NT2/D1 (cell line): ENCODE measurements at regions not wholly inside any gene's neighbourhood (a gene's known extent, or its start where the extent isn't known, plus 50 kb on each side); places are given as distances from the start of the nearest gene placed in this dataset.

Experiments used
- DNase-seq: peaks from one replicate; pipeline ENCODE4 v3.0.0-alpha.2; 2011; ENCODE audit warnings: low read depth, low spot score
- H3K27me3 ChIP-seq: 2 replicates; pipeline ENCODE4 v1.6.0; 2011; ENCODE audit warnings: mild to moderate bottlenecking; ENCODE audit not compliant: insufficient read length, insufficient read depth
- H3K36me3 ChIP-seq: 2 replicates; pipeline ENCODE4 v1.6.1; 2011; ENCODE audit warnings: mild to moderate bottlenecking, low read length, mixed read lengths; ENCODE audit not compliant: insufficient read depth, insufficient read length
- H3K4me1 ChIP-seq: 2 replicates; pipeline ENCODE4 v1.5.1; 2011; ENCODE audit not compliant: insufficient read depth, insufficient read length
- H3K4me3 ChIP-seq: 2 replicates; pipeline ENCODE4 v1.5.1; 2011; ENCODE audit warnings: low read depth; ENCODE audit not compliant: insufficient read length
- H3K9ac ChIP-seq: 2 replicates; pipeline ENCODE4 v1.6.0; 2011; ENCODE audit warnings: low read depth; ENCODE audit not compliant: insufficient read length
- H3K9me3 ChIP-seq: 2 replicates; pipeline ENCODE4 v1.5.1; 2011; ENCODE audit warnings: mild to moderate bottlenecking, low read length; ENCODE audit not compliant: insufficient read depth
- SUZ12 ChIP-seq: IDR thresholded peaks from 2 replicates; pipeline ENCODE4 v1.6.1; 2011; ENCODE audit not compliant: insufficient read length, insufficient read depth; ENCODE audit errors: extremely low read depth
- YY1 ChIP-seq: IDR thresholded peaks from 2 replicates; pipeline ENCODE4 v1.6.1; 2011; ENCODE audit not compliant: insufficient read length, insufficient read depth
- ZNF274 ChIP-seq: IDR thresholded peaks from 2 replicates; pipeline ENCODE4 v1.6.1; 2011; ENCODE audit warnings: mild to moderate bottlenecking, low read depth, low read length

- Histone ChIP-seq H3K9me3 (no peaks in the 10 kb centered on the region), H3K4me3 (no peak overlapping the region), H3K4me1 (no peaks in the 10 kb centered on the region), H3K9ac (no peak overlapping the region), H3K36me3 (no peaks in the 10 kb centered on the region), H3K27me3 (no peaks in the 10 kb centered on the region)
- no peak for DNase-seq
- TF ChIP-seq SUZ12 (no peak), ZNF274 (no peak), YY1 (no peak)
Measured at GRCh38 chr10:109679478-109679877, 243.8 kb downstream of the XPNPEP1 start.

- TF ChIP-seq ZNF274: no peak
- TF ChIP-seq YY1: no peak
- no peak for TF ChIP-seq SUZ12
- DNase-seq: no peak
- Histone ChIP-seq H3K9ac (no peak overlapping the region), H3K9me3 (no peaks in the 10 kb centered on the region), H3K36me3 (no peaks in the 10 kb centered on the region), H3K27me3 (no peaks in the 10 kb centered on the region), H3K4me1 (no peaks in the 10 kb centered on the region), H3K4me3 (no peak overlapping the region)
Measured at GRCh38 chr10:109678857-109679256, 244.5 kb downstream of the XPNPEP1 start.

GRCh38 chr10:109676703-109677102 lies 246.6 kb downstream of the XPNPEP1 start:
- Histone ChIP-seq H3K4me3 (no peak overlapping the region), H3K9ac (no peak overlapping the region), H3K9me3 (no peaks in the 10 kb centered on the region), H3K36me3 (no peaks in the 10 kb centered on the region), H3K27me3 (no peaks in the 10 kb centered on the region), H3K4me1 (no peaks in the 10 kb centered on the region)
- DNase-seq: no peak
- TF ChIP-seq ZNF274 (no peak), SUZ12 (no peak), YY1 (no peak)

GRCh38 chr10:109668703-109669102 lies 254.6 kb downstream of the XPNPEP1 start:
- TF ChIP-seq ZNF274 (no peak), YY1 (no peak), SUZ12 (no peak)
- Histone ChIP-seq H3K36me3 (no peaks in the 10 kb centered on the region), H3K9ac (no peak overlapping the region), H3K27me3 (no peaks in the 10 kb centered on the region), H3K4me1 (no peaks in the 10 kb centered on the region), H3K4me3 (no peak overlapping the region), H3K9me3 (peaks cover 9% of the 10 kb centered on the region; the same call in 1 of the 2 replicates)
- DNase-seq: no peak

DNA sequence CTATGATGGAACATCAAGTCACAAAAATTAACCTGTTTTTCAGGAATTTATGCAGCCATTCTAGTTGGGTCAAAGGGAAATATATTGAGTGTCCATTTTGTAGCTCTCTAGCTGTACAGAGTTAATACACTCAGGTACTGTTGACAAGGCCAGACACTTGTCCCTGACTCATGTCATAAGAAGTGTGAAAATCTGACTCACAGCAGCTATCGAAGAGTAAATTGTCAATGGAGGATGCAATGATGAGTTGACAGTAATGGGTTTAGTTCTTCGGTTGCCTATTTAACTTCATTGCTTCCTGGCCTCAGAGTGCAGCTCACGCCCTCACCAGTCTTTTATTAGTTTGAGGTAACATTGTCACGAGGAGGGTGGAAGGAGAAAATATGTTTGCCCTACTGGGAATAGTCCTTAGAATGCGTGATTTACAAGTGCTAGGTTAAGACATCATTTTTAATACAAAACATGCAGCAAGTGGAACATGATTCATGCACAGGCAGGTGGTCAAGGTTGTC lies 255.1 kb downstream of the XPNPEP1 start:
- no peak for DNase-seq
- Histone ChIP-seq H3K4me1 (no peaks in the 10 kb centered on the region), H3K27me3 (no peaks in the 10 kb centered on the region), H3K9ac (no peak overlapping the region), H3K9me3 (peaks cover 14% of the 10 kb centered on the region; the same call in 1 of the 2 replicates), H3K36me3 (no peaks in the 10 kb centered on the region), H3K4me3 (no peak overlapping the region)
- TF ChIP-seq SUZ12 (no peak), YY1 (no peak), ZNF274 (no peak)

DNA sequence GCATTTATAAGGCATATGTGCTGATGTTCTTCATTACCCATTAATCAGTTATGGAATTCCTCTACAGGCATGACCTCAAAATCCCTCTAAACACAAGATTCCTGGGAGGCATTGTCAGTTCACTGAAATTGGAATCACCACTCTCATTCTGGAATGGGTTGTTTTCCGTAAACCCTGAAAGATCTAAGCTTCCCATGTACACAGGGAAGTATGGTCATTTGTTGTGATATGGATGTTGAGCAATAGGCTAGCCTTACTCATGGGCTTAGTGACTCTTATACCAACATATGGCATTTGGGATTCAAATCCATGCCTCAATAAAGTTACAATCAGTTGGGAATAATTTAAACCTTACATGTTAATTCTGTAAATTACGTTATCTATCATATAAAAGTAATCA lies 258.0 kb downstream of the XPNPEP1 start:
- H3K4me3 ChIP-seq: no peak overlapping the region
- no peaks in the 10 kb centered on the region for H3K27me3 ChIP-seq
- H3K36me3 ChIP-seq: no peaks in the 10 kb centered on the region
- H3K9ac ChIP-seq: no peak overlapping the region
- H3K4me1 ChIP-seq: no peaks in the 10 kb centered on the region
- H3K9me3 ChIP-seq: peaks cover 14% of the 10 kb centered on the region; the same call in 1 of the 2 replicates
- no peak for DNase-seq
- no peak for TF ChIP-seq ZNF274
- TF ChIP-seq YY1: no peak
- TF ChIP-seq SUZ12: no peak

DNA sequence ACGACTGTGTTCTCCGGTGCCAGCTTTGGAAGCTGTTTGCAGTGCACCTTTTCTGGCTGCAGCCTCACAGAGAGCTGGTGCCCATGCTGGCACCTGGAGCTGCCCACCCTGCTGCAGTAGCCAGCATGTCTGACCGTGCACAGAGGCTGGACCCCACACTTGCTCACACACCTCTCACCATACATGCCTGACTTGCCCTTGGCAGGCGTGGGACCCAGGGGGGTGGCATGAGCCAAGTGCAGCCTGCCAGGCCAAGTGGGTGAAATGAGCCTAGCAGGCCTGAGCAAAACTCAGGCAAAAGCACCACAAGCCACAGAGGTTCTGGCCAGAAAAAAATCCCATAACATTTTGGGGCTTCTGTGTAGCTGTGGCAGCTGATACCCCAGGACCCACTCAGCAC lies 258.8 kb downstream of the XPNPEP1 start:
- TF ChIP-seq SUZ12 (no peak), ZNF274 (no peak), YY1 (no peak)
- no peak for DNase-seq
- Histone ChIP-seq H3K36me3 (no peaks in the 10 kb centered on the region), H3K4me1 (no peaks in the 10 kb centered on the region), H3K27me3 (no peaks in the 10 kb centered on the region), H3K4me3 (no peak overlapping the region), H3K9ac (no peak overlapping the region), H3K9me3 (peaks cover 14% of the 10 kb centered on the region; the same call in 1 of the 2 replicates)
